ENCODE measurements at regions not wholly inside any gene's neighbourhood (a gene's known extent, or its start where the extent isn't known, plus 50 kb on each side); places are given as distances from the start of the nearest gene placed in this dataset.

- TF ChIP-seq CTCF (conservative IDR thresholded peaks at IDR 0.05; ENCODE audit: low read depth, low read length) (no peak), RCOR1 (IDR thresholded peaks at IDR 0.05; ENCODE audit: insufficient replicate concordance, low read length) (no peak), SMC3 (IDR thresholded peaks at IDR 0.05; ENCODE audit: low read depth, low read length) (no peak), RAD21 (IDR thresholded peaks at IDR 0.05; ENCODE audit: low read length) (no peak), POLR2A (IDR thresholded peaks at IDR 0.05; ENCODE audit: low read depth, low read length) (no peak), USF2 (IDR thresholded peaks at IDR 0.05; ENCODE audit: low read depth, low read length) (no peak), FOS (IDR thresholded peaks at IDR 0.05; ENCODE audit: low read depth, low read length) (no peak), CHD1 (IDR thresholded peaks at IDR 0.05; ENCODE audit: low read depth, low read length) (no peak), MAFK (IDR thresholded peaks at IDR 0.05; ENCODE audit: low read depth, low read length) (no peak), MXI1 (IDR thresholded peaks at IDR 0.05; ENCODE audit: borderline replicate concordance, low read depth, low read length) (no peak)
These were observed 320.1 kb upstream of the DIO3 start for GRCh38 chr14:101241147-101241546.
